Loucy (cell line): ENCODE measurements at regions not wholly inside any gene's neighbourhood (a gene's known extent, or its start where the extent isn't known, plus 50 kb on each side); places are given as distances from the start of the nearest gene placed in this dataset.
A peak's percentile ranks its signal among the peaks of the same experiment; 100 is the strongest.

Experiments used
- H2AFZ ChIP-seq: fragments of 200-600 bp; sonication (generic); 2 replicates; pipeline ENCODE4 v1.6.0; 2016; ENCODE audit warnings: antibody characterized with exemption, mild to moderate bottlenecking, low read length, moderate library complexity
- H3F3A ChIP-seq: fragments of 200-600 bp; 2 replicates; pipeline ENCODE4 v1.6.0; 2016; ENCODE audit warnings: antibody characterized with exemption, low read depth, mild to moderate bottlenecking
- H3K27me3 ChIP-seq: fragments of 200-600 bp; sonication (generic); 2 replicates; pipeline ENCODE4 v1.6.1; 2014; ENCODE audit warnings: low read length, mild to moderate bottlenecking; ENCODE audit not compliant: insufficient read depth, poor library complexity, severe bottlenecking
- H3K36me3 ChIP-seq: fragments of 200-600 bp; sonication (generic); 2 replicates; pipeline ENCODE4 v1.6.1; 2016; ENCODE audit warnings: low read length; ENCODE audit not compliant: insufficient read depth
- H3K4me1 ChIP-seq: fragments of 200-600 bp; sonication (generic); 2 replicates; pipeline ENCODE4 v1.5.1; 2014; ENCODE audit warnings: low read length, mild to moderate bottlenecking; ENCODE audit not compliant: insufficient read depth, poor library complexity, severe bottlenecking
- H3K4me2 ChIP-seq: fragments of 200-600 bp; sonication (generic); 2 replicates; pipeline ENCODE4 v1.6.0; 2014; ENCODE audit warnings: antibody characterized with exemption, low read length, low read depth, mild to moderate bottlenecking; ENCODE audit not compliant: poor library complexity, severe bottlenecking
- H3K4me3 ChIP-seq: fragments of 200-600 bp; sonication (generic); 2 replicates; pipeline ENCODE4 v1.5.1; 2014; ENCODE audit warnings: low read length, mild to moderate bottlenecking, mixed read lengths; ENCODE audit not compliant: poor library complexity, severe bottlenecking
- H3K79me2 ChIP-seq: fragments of 200-600 bp; sonication (generic); 2 replicates; pipeline ENCODE4 v1.6.1; 2014; ENCODE audit warnings: low read length; ENCODE audit not compliant: insufficient read depth
- H3K9ac ChIP-seq: fragments of 200-600 bp; sonication (generic); 2 replicates; pipeline ENCODE4 v1.6.0; 2014; ENCODE audit warnings: mild to moderate bottlenecking, low read depth, low read length, moderate library complexity; ENCODE audit not compliant: poor library complexity, severe bottlenecking
- H3K9me2 ChIP-seq: fragments of 200-600 bp; sonication (generic); replicated peaks from 2 replicates; pipeline ENCODE4 v1.6.1; 2016; ENCODE audit warnings: low read depth, low read length, mixed read lengths
- H3K9me3 ChIP-seq: fragments of 200-600 bp; sonication (generic); 2 replicates; pipeline ENCODE4 v1.6.1; 2014; ENCODE audit warnings: mild to moderate bottlenecking, antibody characterized with exemption, low read length, low read depth; ENCODE audit not compliant: insufficient read depth
- H4K20me1 ChIP-seq: fragments of 200-600 bp; sonication (generic); 2 replicates; pipeline ENCODE4 v1.6.0; 2014; ENCODE audit warnings: antibody characterized with exemption, low read length, mild to moderate bottlenecking; ENCODE audit not compliant: insufficient read depth, poor library complexity, severe bottlenecking
- CTCF ChIP-seq: fragments of 200-600 bp; sonication (generic); conservative IDR thresholded peaks from 2 replicates; pipeline ENCODE4 v1.5.1; 2014; ENCODE audit warnings: mild to moderate bottlenecking, antibody characterized with exemption, low read length
- EZH2phosphoT487 ChIP-seq: fragments of 200-600 bp; IDR thresholded peaks from 2 replicates; pipeline ENCODE4 v1.6.1; 2018; ENCODE audit warnings: antibody characterized with exemption, mild to moderate bottlenecking, moderate library complexity, borderline replicate concordance

- no peaks in the 10 kb centered on the region for H3F3A ChIP-seq
- no peaks in the 10 kb centered on the region for H3K9me2 ChIP-seq
- no peak overlapping the region for H3K4me2 ChIP-seq
- no peak overlapping the region for H2AFZ ChIP-seq
- H4K20me1 ChIP-seq = no peaks in the 10 kb centered on the region
- no peaks in the 10 kb centered on the region for H3K27me3 ChIP-seq
- no peaks in the 10 kb centered on the region for H3K9me3 ChIP-seq
- H3K4me3 ChIP-seq = no peak overlapping the region
- peaks cover 10% of the 10 kb centered on the region for H3K4me1 ChIP-seq
- TF ChIP-seq CTCF (no peak), EZH2phosphoT487 (no peak)
- H3K79me2 ChIP-seq = no peaks in the 10 kb centered on the region
- H3K36me3 ChIP-seq = no peaks in the 10 kb centered on the region
- no peak overlapping the region for H3K9ac ChIP-seq
Observed at GRCh38 chr5:8953911-8954438, 591.9 kb downstream of the SEMA5A start.

GRCh38 chr5:8954801-8955200, 591.1 kb downstream of the SEMA5A start:
- no peak overlapping the region for H2AFZ ChIP-seq
- H3K36me3 ChIP-seq = no peaks in the 10 kb centered on the region
- no peaks in the 10 kb centered on the region for H3K9me3 ChIP-seq
- no peaks in the 10 kb centered on the region for H3F3A ChIP-seq
- no peaks in the 10 kb centered on the region for H3K9me2 ChIP-seq
- H3K4me2 ChIP-seq = no peak overlapping the region
- H3K4me1 ChIP-seq = peaks cover 10% of the 10 kb centered on the region
- no peaks in the 10 kb centered on the region for H4K20me1 ChIP-seq
- TF ChIP-seq EZH2phosphoT487 = no peak
- peak; percentile 61 for TF ChIP-seq CTCF
- H3K9ac ChIP-seq = no peak overlapping the region
- no peaks in the 10 kb centered on the region for H3K79me2 ChIP-seq
- no peak overlapping the region for H3K4me3 ChIP-seq
- H3K27me3 ChIP-seq = no peaks in the 10 kb centered on the region

- Histone ChIP-seq H4K20me1 (no peaks in the 10 kb centered on the region), H3K4me3 (no peak overlapping the region), H3K9me3 (no peaks in the 10 kb centered on the region), H3K27me3 (no peaks in the 10 kb centered on the region), H3K79me2 (no peaks in the 10 kb centered on the region), H3K4me1 (peaks cover 10% of the 10 kb centered on the region), H3F3A (no peaks in the 10 kb centered on the region), H3K9ac (no peak overlapping the region), H3K36me3 (no peaks in the 10 kb centered on the region), H3K9me2 (no peaks in the 10 kb centered on the region), H2AFZ (no peak overlapping the region), H3K4me2 (no peak overlapping the region)
- TF ChIP-seq CTCF (no peak), EZH2phosphoT487 (no peak)
Observed at GRCh38 chr5:8956659-8957058, 589.2 kb downstream of the SEMA5A start.
